AG04450 (cell line): ENCODE measurements at regions not wholly inside any gene's neighbourhood (a gene's known extent, or its start where the extent isn't known, plus 50 kb on each side); places are given as distances from the start of the nearest gene placed in this dataset.
"Not testable (repeated sequence)": the region's sequence is repeated elsewhere in the genome, so short reads cannot be mapped to it uniquely, and the experiment has no call there.

Source experiments
- CTCF ChIA-PET: fragments of 300-600, 350-600 bp; formaldehyde crosslinking; extraction: SDS; loops from one replicate; lab custom pipeline; 2022; ENCODE audit warnings: antibody characterized with exemption, inconsistent platforms; lab: Charles Lee
- POLR2A ChIA-PET: fragments of 350-600 bp; formaldehyde crosslinking; extraction: SDS; loops from one replicate; lab custom pipeline; 2021; ENCODE audit warnings: antibody characterized with exemption, inconsistent platforms; lab: Yijun Ruan, JAX
- DNase-seq: peaks from one replicate; pipeline ENCODE4 v3.0.0-alpha.2; 2011; ENCODE audit warnings: low read depth, low spot score
- H3K27ac ChIP-seq: one replicate; pipeline ENCODE4 v1.5.1; 2012; ENCODE audit warnings: low read depth, low read length, control low read depth
- H3K27me3 ChIP-seq: one replicate; pipeline ENCODE4 v1.6.0; 2012; ENCODE audit warnings: low read length; ENCODE audit not compliant: control insufficient read depth, insufficient read depth
- H3K4me3 ChIP-seq: 2 replicates; pipeline ENCODE4 v1.5.1; 2011; ENCODE audit warnings: mild to moderate bottlenecking, low read depth, low read length, control low read depth
- H3K9me3 ChIP-seq: 2 replicates; pipeline ENCODE4 v1.5.1; 2012; ENCODE audit warnings: low read length; ENCODE audit not compliant: control insufficient read depth, insufficient read depth
- TF ChIP-seq, protein P1 (sequence below): IDR thresholded peaks from 2 replicates; pipeline ENCODE4 v1.5.1; 2011; ENCODE audit warnings: low read depth, low read length, control low read depth, inconsistent platforms

GRCh38 chr10:120186506-120186905 lies 270.5 kb upstream of the PLPP4 start:
- Histone ChIP-seq H3K27ac (no peak overlapping the region), H3K4me3 (no peak overlapping the region), H3K27me3 (no peaks in the 10 kb centered on the region), H3K9me3 (peaks cover 20% of the 10 kb centered on the region)
- POLR2A ChIA-PET: no interaction called here
- CTCF ChIA-PET: interaction anchor here (0.6 kb wide), 1 partner anchor 193 kb away, joined by 3 read pairs; no protein-coding TSS in a partner anchor
- DNase-seq: no peak
- TF ChIP-seq, protein P1, sequence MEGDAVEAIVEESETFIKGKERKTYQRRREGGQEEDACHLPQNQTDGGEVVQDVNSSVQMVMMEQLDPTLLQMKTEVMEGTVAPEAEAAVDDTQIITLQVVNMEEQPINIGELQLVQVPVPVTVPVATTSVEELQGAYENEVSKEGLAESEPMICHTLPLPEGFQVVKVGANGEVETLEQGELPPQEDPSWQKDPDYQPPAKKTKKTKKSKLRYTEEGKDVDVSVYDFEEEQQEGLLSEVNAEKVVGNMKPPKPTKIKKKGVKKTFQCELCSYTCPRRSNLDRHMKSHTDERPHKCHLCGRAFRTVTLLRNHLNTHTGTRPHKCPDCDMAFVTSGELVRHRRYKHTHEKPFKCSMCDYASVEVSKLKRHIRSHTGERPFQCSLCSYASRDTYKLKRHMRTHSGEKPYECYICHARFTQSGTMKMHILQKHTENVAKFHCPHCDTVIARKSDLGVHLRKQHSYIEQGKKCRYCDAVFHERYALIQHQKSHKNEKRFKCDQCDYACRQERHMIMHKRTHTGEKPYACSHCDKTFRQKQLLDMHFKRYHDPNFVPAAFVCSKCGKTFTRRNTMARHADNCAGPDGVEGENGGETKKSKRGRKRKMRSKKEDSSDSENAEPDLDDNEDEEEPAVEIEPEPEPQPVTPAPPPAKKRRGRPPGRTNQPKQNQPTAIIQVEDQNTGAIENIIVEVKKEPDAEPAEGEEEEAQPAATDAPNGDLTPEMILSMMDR: no peak

- H3K27me3 ChIP-seq, DNase-seq, H3K4me3 ChIP-seq, POLR2A ChIA-PET, H3K27ac ChIP-seq: not testable (repeated sequence)
- CTCF ChIA-PET: interaction anchor here (0.6 kb wide), 1 partner anchor 192 kb away, joined by 3 read pairs; no protein-coding TSS in a partner anchor
- peaks cover 20% of the 10 kb centered on the region for H3K9me3 ChIP-seq
Observed at GRCh38 chr10:120187168-120187567, 269.9 kb upstream of the PLPP4 start.

DNA sequence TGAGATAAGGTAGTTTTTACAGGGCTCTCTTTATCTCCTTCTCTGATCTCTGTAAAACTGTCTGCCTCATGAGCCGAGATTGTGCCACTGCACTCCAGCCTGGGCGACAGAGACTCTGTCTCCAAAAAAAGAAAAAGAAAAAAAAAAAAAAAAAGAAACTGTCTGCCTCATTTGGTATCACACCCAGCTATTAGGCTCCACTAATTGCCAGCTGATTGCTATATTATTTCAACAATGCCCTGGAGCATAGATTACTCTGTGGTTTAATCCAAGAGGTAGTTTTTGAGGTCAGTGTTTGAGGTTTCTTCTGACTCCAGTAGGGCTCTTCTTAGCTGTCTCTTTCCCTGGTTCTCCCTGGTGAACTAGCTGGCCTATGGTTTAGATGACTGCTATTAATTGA lies 268.1 kb upstream of the PLPP4 start:
- ChIA-PET POLR2A (no interaction called here), CTCF (no interaction called here)
- TF ChIP-seq, protein P1: no peak
- Histone ChIP-seq H3K9me3 (peaks cover 12% of the 10 kb centered on the region), H3K27ac (no peak overlapping the region), H3K27me3 (no peaks in the 10 kb centered on the region), H3K4me3 (no peak overlapping the region)
- no peak for DNase-seq

- TF ChIP-seq, protein P1: no peak
- H3K27me3 ChIP-seq: no peaks in the 10 kb centered on the region
- peaks cover 12% of the 10 kb centered on the region for H3K9me3 ChIP-seq
- CTCF ChIA-PET: no interaction called here
- POLR2A ChIA-PET: no interaction called here
- no peak for DNase-seq
- no peak overlapping the region for H3K4me3 ChIP-seq
- H3K27ac ChIP-seq: no peak overlapping the region
Observed at GRCh38 chr10:120195984-120196712, 260.9 kb upstream of the PLPP4 start.

DNA sequence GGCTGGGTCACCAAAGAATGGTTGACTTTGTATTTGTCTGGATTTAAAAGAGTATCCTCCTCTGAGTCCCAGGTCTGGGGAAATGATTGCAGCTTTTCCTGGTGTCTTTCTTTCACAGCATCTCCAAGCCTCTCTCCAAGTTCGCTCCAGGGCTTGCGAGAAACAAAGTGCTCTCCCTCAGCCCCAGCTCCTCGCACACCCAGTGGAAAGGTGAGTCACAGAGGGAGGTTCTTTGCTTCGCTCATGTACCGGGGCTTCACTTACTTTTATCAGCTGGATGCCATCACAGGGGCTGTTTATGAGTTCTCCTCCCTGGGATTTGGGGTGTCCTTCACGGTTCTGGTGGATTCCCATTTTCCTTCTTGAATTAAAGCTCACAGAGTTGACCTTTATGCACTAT lies 252.2 kb upstream of the PLPP4 start:
- TF ChIP-seq, protein P1: no peak
- Histone ChIP-seq H3K4me3 (no peak overlapping the region), H3K27me3 (no peaks in the 10 kb centered on the region), H3K9me3 (peaks cover 27% of the 10 kb centered on the region), H3K27ac (no peak overlapping the region)
- DNase-seq: no peak
- POLR2A ChIA-PET: no interaction called here
- CTCF ChIA-PET: no interaction called here
